Stimulated activated naive CD8-positive, alpha-beta T cell treated with anti-CD3 and anti-CD28 coated beads, Interleukin-15, amount 100 ng/mL, for 72 hours (primary cell): ENCODE measurements at regions not wholly inside any gene's neighbourhood (a gene's known extent, or its start where the extent isn't known, plus 50 kb on each side); places are given as distances from the start of the nearest gene placed in this dataset.

Experiments used
- ATAC-seq: fragments of 150-1000 bp; cut with Tn5 transposase; 2 replicates; pipeline ENCODE4 v1.10.0; 2021; ENCODE audit warnings: mild to moderate bottlenecking, moderate library complexity
- DNase-seq, 2 donors: peaks; one replicate each; pipeline ENCODE4 v3.0.0; 2021 to 2022
- H3K27ac Mint-ChIP-seq, 2 donors: one replicate each; pipeline ENCODE4 v1.8.0; 2022; ENCODE audit warnings: mild to moderate bottlenecking in 2 of 2, mixed read lengths in 2 of 2, moderate library complexity in 2 of 2
- H3K27me3 Mint-ChIP-seq: one replicate; pipeline ENCODE4 v1.8.0; 2022; ENCODE audit warnings: mixed read lengths
- H3K4me1 Mint-ChIP-seq: one replicate; pipeline ENCODE4 v1.8.0; 2022; ENCODE audit warnings: mild to moderate bottlenecking, mixed read lengths
- H3K4me3 Mint-ChIP-seq, 2 donors: one replicate each; pipeline ENCODE4 v1.8.0; 2022; ENCODE audit warnings: mild to moderate bottlenecking in 2 of 2, mixed read lengths in 2 of 2, moderate library complexity in 1 of 2
- H3K9me3 Mint-ChIP-seq, 2 donors: one replicate each; pipeline ENCODE4 v1.8.0; 2022; ENCODE audit warnings: mixed read lengths in 2 of 2

GRCh38 chr3:31462050-31462569 lies 70.6 kb upstream of the STT3B start:
- H3K27me3 Mint-ChIP-seq: no peaks in the 10 kb centered on the region
- ATAC-seq: peak; percentile 78
- peak; percentile 26 to 33 for DNase-seq
- H3K4me3 Mint-ChIP-seq: peak overlapping the region; percentile 44 to 53
- H3K9me3 Mint-ChIP-seq: peaks cover 0 to 4% of the 10 kb centered on the region in 2 donors
- H3K4me1 Mint-ChIP-seq: peaks cover 32% of the 10 kb centered on the region
- H3K27ac Mint-ChIP-seq: peak overlapping the region; percentile 37 to 48

DNA sequence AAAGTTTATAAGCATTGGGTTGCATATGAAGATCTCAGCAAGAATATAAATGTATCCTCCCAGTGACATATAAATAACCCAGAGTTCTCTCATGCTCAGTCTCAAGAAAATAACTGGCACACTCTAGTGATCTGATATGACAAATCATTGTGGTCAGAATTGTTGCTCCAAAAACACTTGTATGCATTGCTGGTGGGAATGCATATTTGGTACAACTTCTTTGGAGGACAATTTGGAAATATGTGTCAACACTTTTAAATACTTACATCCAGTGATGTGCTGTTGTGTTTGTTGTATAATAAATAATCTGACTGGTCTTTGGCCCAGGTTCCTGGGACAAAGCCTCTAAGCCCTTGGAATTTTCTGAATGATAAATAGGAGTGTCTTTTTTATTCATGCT lies 66.7 kb upstream of the STT3B start:
- no peak for ATAC-seq
- no peak for DNase-seq
- Mint-ChIP-seq H3K9me3 (peaks cover 0 to under 1% of the 10 kb centered on the region in 2 donors), H3K27ac (no peak overlapping the region), H3K27me3 (no peaks in the 10 kb centered on the region), H3K4me1 (peaks cover 32% of the 10 kb centered on the region), H3K4me3 (no peak overlapping the region)

DNA sequence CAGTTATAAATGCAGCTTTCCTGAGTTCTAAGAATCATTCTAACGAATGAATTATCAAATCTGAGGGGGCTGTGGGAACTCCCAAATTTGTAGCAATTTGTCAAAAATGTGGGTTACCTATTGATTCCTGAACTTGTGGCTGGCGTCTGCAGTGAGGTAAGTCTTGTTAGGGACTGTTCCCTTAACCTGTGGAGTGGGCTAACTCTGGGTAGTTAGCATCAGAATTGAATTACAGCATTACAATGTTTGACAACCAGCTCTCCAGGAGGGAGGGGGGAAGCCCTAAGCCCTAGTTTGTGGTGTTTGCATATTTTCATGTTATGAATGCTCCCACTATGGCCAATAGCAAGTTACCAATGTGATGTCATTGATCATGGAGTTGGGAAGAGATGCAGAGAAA lies 65.9 kb upstream of the STT3B start:
- Mint-ChIP-seq H3K9me3 (peaks cover under 1 to 8% of the 10 kb centered on the region in 2 donors), H3K27ac (no peak overlapping the region), H3K4me3 (no peak overlapping the region), H3K27me3 (no peaks in the 10 kb centered on the region), H3K4me1 (peaks cover 28% of the 10 kb centered on the region)
- ATAC-seq (no peak), DNase-seq (no peak)

DNA sequence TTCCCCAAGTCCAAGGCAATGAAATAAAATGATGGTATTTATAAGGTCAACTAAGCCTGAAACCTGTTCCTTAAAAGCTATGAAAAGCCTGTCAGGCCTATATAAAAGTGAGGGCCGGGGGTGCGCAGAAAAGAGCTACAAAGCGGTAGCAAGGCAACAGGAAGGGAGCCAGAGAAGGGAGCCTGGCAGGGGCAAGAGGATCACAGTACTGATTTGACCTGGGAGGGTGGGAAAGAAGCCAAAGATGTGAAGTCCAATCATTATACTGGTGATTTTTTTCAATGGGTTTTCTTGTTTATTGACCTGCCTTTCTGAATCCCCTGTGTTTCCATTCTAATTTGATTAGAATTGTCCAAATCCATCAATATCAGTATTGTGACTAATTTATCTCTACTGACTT lies 64.3 kb upstream of the STT3B start:
- DNase-seq (no peak), ATAC-seq (no peak)
- peaks cover 28% of the 10 kb centered on the region for H3K4me1 Mint-ChIP-seq
- no peaks in the 10 kb centered on the region for H3K27me3 Mint-ChIP-seq
- H3K27ac Mint-ChIP-seq: no peak overlapping the region
- H3K9me3 Mint-ChIP-seq: peaks cover 16 to 24% of the 10 kb centered on the region in 2 donors
- H3K4me3 Mint-ChIP-seq: no peak overlapping the region

DNA sequence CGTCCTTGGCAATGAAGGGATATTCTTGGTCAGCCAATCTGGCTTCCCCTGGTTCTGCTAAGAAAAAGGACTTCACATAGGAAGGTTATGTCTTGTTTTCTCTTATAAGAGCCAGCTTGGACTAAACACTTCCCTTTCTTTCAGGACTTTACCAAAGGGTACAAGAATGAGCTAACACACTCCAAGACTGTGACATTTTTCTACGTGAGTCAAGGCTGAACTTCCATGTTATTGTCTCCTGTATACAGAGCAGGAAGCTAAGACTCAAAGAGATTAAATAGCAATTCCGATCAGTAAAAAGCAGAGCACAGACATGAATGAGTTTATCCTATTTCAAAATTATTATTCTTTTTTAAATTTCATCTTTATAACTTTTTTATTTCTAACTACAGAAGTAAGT lies 63.3 kb upstream of the STT3B start:
- Mint-ChIP-seq H3K9me3 (peaks cover 20 to 27% of the 10 kb centered on the region in 2 donors), H3K27ac (no peak overlapping the region), H3K4me1 (peaks cover 23% of the 10 kb centered on the region), H3K4me3 (no peak overlapping the region), H3K27me3 (no peaks in the 10 kb centered on the region)
- DNase-seq (no peak), ATAC-seq (no peak)

DNA sequence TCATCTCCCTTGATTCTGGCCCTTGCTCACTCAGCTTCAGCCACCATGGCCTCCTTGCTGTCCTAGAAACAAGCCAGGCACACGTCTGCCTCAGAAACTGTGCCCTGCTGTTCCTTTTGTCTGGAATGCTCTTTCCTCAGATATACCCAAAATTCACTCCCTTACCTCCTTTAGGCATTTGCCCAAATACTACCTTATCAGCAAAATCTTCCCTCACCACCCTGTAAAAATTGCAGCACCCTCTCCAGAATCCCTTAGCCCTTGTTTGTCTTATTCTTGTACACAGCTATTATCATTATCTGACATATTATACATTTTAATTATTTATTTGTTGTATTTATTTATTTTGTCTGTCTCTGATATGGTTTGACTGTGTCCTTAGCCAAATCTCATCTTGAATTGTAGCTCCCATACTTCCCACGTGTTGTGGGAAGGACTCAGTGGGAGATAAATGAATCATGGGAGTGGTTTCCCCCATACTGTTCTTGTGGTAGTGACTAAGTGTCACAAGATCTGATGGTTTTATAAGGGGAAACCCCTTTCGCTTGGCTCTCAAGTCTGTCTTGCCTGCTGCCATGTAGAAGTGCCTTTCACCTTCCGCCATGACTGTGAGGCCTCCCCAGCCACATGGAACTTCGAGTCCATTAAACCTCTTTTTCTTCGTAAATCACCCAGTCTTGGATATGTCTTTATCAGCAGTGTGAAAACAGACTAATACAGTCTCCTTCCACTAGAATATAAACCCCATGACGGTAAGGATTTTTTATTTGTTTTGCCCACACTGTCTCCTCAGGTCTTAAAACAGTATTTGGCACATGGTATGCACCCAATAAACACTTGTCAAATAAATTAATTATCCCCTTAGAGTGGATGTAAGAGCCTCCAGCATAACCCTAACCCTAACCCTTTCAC lies 60.0 kb upstream of the STT3B start:
- Mint-ChIP-seq H3K27ac (peak overlapping the region in 1 of 2 donors; percentile 21), H3K4me1 (peaks cover 16% of the 10 kb centered on the region), H3K4me3 (no peak overlapping the region), H3K9me3 (peaks cover 22 to 27% of the 10 kb centered on the region in 2 donors), H3K27me3 (no peaks in the 10 kb centered on the region)
- peak; percentile 94 for ATAC-seq
- DNase-seq: peak; percentile 26 to 55

- DNase-seq (no peak), ATAC-seq (no peak)
- Mint-ChIP-seq H3K27ac (no peak overlapping the region), H3K4me1 (peaks cover 16% of the 10 kb centered on the region), H3K4me3 (no peak overlapping the region), H3K27me3 (no peaks in the 10 kb centered on the region), H3K9me3 (peaks cover 25 to 30% of the 10 kb centered on the region in 2 donors)
Observed at GRCh38 chr3:31476209-31476608, 56.5 kb upstream of the STT3B start.

DNA sequence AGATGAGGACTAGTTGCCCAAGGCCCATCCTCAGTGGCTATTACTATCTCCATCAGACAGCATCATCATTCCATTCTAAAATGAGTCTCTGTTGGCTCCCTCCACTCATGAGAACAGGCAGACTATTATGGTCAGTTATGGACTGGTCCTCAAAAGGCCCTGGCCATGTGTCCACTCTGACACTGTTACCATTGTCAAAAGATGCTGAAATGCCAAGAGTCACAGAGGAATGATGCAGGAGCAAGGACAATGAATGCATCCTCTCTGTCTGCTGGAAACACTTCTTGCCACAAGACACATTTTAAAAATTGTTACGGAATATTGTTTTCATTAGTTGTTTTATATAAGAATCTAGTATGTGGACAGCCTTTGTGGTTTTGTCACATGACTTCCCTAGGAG lies 53.3 kb upstream of the STT3B start:
- peaks cover 0 to 10% of the 10 kb centered on the region in 2 donors for H3K9me3 Mint-ChIP-seq
- H3K4me1 Mint-ChIP-seq: no peaks in the 10 kb centered on the region
- ATAC-seq (no peak), DNase-seq (no peak)
- no peak overlapping the region for H3K4me3 Mint-ChIP-seq
- no peak overlapping the region for H3K27ac Mint-ChIP-seq
- no peaks in the 10 kb centered on the region for H3K27me3 Mint-ChIP-seq

- no peak overlapping the region for H3K27ac Mint-ChIP-seq
- H3K4me1 Mint-ChIP-seq: no peaks in the 10 kb centered on the region
- ATAC-seq (no peak), DNase-seq (no peak)
- peaks cover 0 to 10% of the 10 kb centered on the region in 2 donors for H3K9me3 Mint-ChIP-seq
- H3K27me3 Mint-ChIP-seq: no peaks in the 10 kb centered on the region
- H3K4me3 Mint-ChIP-seq: no peak overlapping the region
Observed at GRCh38 chr3:31481697-31482096, 51.0 kb upstream of the STT3B start.

DNA sequence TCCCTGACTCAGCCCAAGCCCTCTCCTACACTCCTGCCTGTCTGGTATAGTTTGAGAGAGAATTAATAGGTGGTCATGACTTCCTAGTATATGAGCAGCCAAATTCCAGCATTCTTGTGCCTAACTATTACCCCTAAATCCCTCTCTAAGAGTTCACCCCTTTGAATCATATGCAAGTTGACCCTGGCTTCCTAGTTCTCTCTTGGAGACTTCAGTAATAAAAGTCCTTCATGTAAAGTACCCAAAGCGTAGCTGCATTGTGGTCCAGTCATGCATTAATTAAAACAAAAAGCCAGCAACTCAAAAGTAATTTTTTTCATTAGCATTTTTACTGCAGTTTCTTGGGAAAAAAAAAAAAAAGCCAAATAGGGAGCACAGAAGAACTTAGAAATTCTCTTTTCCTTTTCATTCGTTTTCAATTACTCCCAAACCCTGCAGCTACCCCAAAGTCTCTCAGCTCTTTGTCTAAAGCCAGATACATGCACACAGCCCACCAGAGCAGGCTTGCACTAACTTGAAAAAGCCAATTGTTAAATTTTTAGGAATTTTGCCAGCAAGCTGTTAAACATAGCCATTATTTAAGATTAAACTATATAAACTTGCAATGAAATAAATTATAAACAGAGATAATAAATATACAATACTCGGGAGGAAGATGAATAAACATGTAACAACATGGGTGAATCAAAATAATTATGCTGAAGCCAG lies 50.1 kb upstream of the STT3B start:
- no peak for ATAC-seq
- Mint-ChIP-seq H3K27ac (no peak overlapping the region), H3K4me1 (no peaks in the 10 kb centered on the region), H3K27me3 (no peaks in the 10 kb centered on the region), H3K4me3 (no peak overlapping the region), H3K9me3 (peaks cover 0 to 8% of the 10 kb centered on the region in 2 donors)
- no peak for DNase-seq
